Adrenal gland (tissue), 5 donors: ENCODE measurements at regions not wholly inside any gene's neighbourhood (a gene's known extent, or its start where the extent isn't known, plus 50 kb on each side); places are given as distances from the start of the nearest gene placed in this dataset.

ENCODE experiments used
- CTCF ChIP-seq, 6 experiments: fragments of 450-650 bp in 4 of 6; fragments of 200-600 bp in 2 of 6; sonication (generic) in 1 of 6; IDR thresholded peaks; 1 replicate in 5 of 6; 2 replicates in 1 of 6; pipeline versions ENCODE4 v1.5.1 to v1.8.0; 2016 to 2021; ENCODE audit warnings: antibody characterized with exemption in 6 of 6, mild to moderate bottlenecking in 2 of 6, moderate library complexity in 1 of 6
- POLR2A ChIP-seq, 2 donors: fragments of 450-650 bp; IDR thresholded peaks; one replicate each; pipeline ENCODE4 v1.6.1; 2017; ENCODE audit warnings: antibody characterized with exemption in 2 of 2, mild to moderate bottlenecking in 2 of 2, moderate library complexity in 1 of 2
- donor health status: DM: no; HTN: no; CAD: no.

DNA sequence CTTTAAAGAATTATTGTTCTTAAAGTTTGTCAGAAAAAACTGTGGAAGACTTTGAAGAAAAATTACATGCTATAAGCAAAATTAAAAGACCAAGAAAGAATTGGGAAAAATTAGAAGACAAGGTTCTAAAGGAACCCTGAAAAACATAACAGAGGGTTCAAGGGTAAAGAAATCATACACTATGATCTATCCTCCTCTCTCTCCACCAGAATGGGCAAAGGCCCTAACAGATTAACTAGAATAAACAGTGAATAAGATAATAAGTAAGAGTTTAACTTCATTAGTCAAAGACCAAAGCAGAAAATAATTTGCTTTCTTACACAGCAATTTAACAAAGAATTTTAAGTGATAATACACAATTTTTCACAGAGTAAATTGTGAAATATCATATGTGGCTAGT lies 201.2 kb upstream of the PDE10A start:
- no peak for TF ChIP-seq POLR2A (IDR thresholded peaks at IDR 0.05)
- no peak for TF ChIP-seq CTCF (IDR thresholded peaks at IDR 0.05)
